ENCODE measurements at regions not wholly inside any gene's neighbourhood (a gene's known extent, or its start where the extent isn't known, plus 50 kb on each side); places are given as distances from the start of the nearest gene placed in this dataset.
"Not testable (repeated sequence)": the region's sequence is repeated elsewhere in the genome, so short reads cannot be mapped to it uniquely, and the experiment has no call there.

- Histone ChIP-seq H3K79me2 (ENCODE audit: control insufficient read depth, insufficient read depth, low read length) (no peaks in the 10 kb centered on the region), H3K4me1 (ENCODE audit: control insufficient read depth, extremely low read depth, insufficient read depth, low read length) (no peaks in the 10 kb centered on the region), H3K36me3 (ENCODE audit: control insufficient read depth, insufficient read depth, low read length) (no peaks in the 10 kb centered on the region), H3K27me3 (ENCODE audit: control insufficient read depth, insufficient read depth, low read length) (no peaks in the 10 kb centered on the region), H2AFZ (ENCODE audit: low read length) (no peak overlapping the region), H3K27ac (ENCODE audit: insufficient read depth, low read length) (no peak overlapping the region), H3K4me3 (replicated peaks in 1 of 4; ENCODE audit: control extremely low read depth in 1 of 4, insufficient read depth in 1 of 4, low read depth in 3 of 4, low read length in 4 of 4) (no peak overlapping the region), H4K20me1 (ENCODE audit: control insufficient read depth, extremely low read depth, insufficient read depth, low read length) (no peaks in the 10 kb centered on the region), H3K9me3 (ENCODE audit: control insufficient read depth, insufficient read depth, low read depth, low read length) (no peaks in the 10 kb centered on the region), H3K4me2 (ENCODE audit: extremely low read depth, insufficient read depth, low read length) (no peak overlapping the region), H3K9ac (ENCODE audit: insufficient read depth, low read length) (no peak overlapping the region)
- no peak for DNase-seq (ENCODE audit: low read depth in 2 of 2)
- TF ChIP-seq EZH2 (IDR thresholded peaks at IDR 0.05; ENCODE audit: low read length, missing control alignments) (no peak), CTCF (conservative IDR thresholded peaks at IDR 0.05 in 1 of 2, IDR thresholded peaks at IDR 0.05 in 1 of 2; ENCODE audit: low read depth in 1 of 2, low read length in 2 of 2) (no peak)
Observed at GRCh38 chr5:158194561-158194976, 335.6 kb upstream of the CLINT1 start.

- H3K27me3 ChIP-seq (ENCODE audit: control insufficient read depth, insufficient read depth, low read length); H3K4me3 ChIP-seq (replicated peaks in 1 of 4; ENCODE audit: control extremely low read depth in 1 of 4, insufficient read depth in 1 of 4, low read depth in 3 of 4, low read length in 4 of 4); H3K79me2 ChIP-seq (ENCODE audit: control insufficient read depth, insufficient read depth, low read length); H3K4me1 ChIP-seq (ENCODE audit: control insufficient read depth, extremely low read depth, insufficient read depth, low read length); H3K9me3 ChIP-seq (ENCODE audit: control insufficient read depth, insufficient read depth, low read depth, low read length); H4K20me1 ChIP-seq (ENCODE audit: control insufficient read depth, extremely low read depth, insufficient read depth, low read length); H3K9ac ChIP-seq (ENCODE audit: insufficient read depth, low read length); H3K27ac ChIP-seq (ENCODE audit: insufficient read depth, low read length); H2AFZ ChIP-seq (ENCODE audit: low read length); H3K36me3 ChIP-seq (ENCODE audit: control insufficient read depth, insufficient read depth, low read length); DNase-seq (ENCODE audit: low read depth in 2 of 2); H3K4me2 ChIP-seq (ENCODE audit: extremely low read depth, insufficient read depth, low read length): not testable (repeated sequence)
Observed at GRCh38 chr5:158193395-158193794, 334.4 kb upstream of the CLINT1 start.

- DNase-seq (ENCODE audit: low read depth in 2 of 2): no peak
- Histone ChIP-seq H3K9me3 (ENCODE audit: control insufficient read depth, insufficient read depth, low read depth, low read length) (no peaks in the 10 kb centered on the region), H3K79me2 (ENCODE audit: control insufficient read depth, insufficient read depth, low read length) (no peaks in the 10 kb centered on the region), H3K4me3 (replicated peaks in 1 of 4; ENCODE audit: control extremely low read depth in 1 of 4, insufficient read depth in 1 of 4, low read depth in 3 of 4, low read length in 4 of 4) (no peak overlapping the region), H4K20me1 (ENCODE audit: control insufficient read depth, extremely low read depth, insufficient read depth, low read length) (no peaks in the 10 kb centered on the region), H3K4me2 (ENCODE audit: extremely low read depth, insufficient read depth, low read length) (no peak overlapping the region), H3K9ac (ENCODE audit: insufficient read depth, low read length) (no peak overlapping the region), H3K27me3 (ENCODE audit: control insufficient read depth, insufficient read depth, low read length) (no peaks in the 10 kb centered on the region), H3K36me3 (ENCODE audit: control insufficient read depth, insufficient read depth, low read length) (no peaks in the 10 kb centered on the region), H3K4me1 (ENCODE audit: control insufficient read depth, extremely low read depth, insufficient read depth, low read length) (peaks cover 2% of the 10 kb centered on the region), H2AFZ (ENCODE audit: low read length) (no peak overlapping the region), H3K27ac (ENCODE audit: insufficient read depth, low read length) (no peak overlapping the region)
- TF ChIP-seq CTCF (conservative IDR thresholded peaks at IDR 0.05 in 1 of 2, IDR thresholded peaks at IDR 0.05 in 1 of 2; ENCODE audit: low read depth in 1 of 2, low read length in 2 of 2): no peak
- no peak for TF ChIP-seq EZH2 (IDR thresholded peaks at IDR 0.05; ENCODE audit: low read length, missing control alignments)
Observed at GRCh38 chr5:158180407-158180806, 321.5 kb upstream of the CLINT1 start.
